Neural progenitor cell (in vitro differentiated cells): ENCODE measurements at regions not wholly inside any gene's neighbourhood (a gene's known extent, or its start where the extent isn't known, plus 50 kb on each side); places are given as distances from the start of the nearest gene placed in this dataset.

Experiments
- DNase-seq: peaks from one replicate; pipeline ENCODE4 v3.0.0-alpha.2; 2016; ENCODE audit warnings: low spot score
- H2AFZ ChIP-seq: fragments of 200-600 bp; sonication (generic); replicated peaks from 2 replicates; pipeline ENCODE4 v1.6.1; 2016; ENCODE audit warnings: antibody characterized with exemption
- H3F3A ChIP-seq: fragments of 200-600 bp; sonication (generic); 2 replicates; pipeline ENCODE4 v1.6.1; 2016; ENCODE audit warnings: antibody characterized with exemption, low read depth
- H3K27ac ChIP-seq: fragments of 200-600 bp; sonication (generic); 2 replicates; pipeline ENCODE4 v1.5.1; 2016; ENCODE audit warnings: mild to moderate bottlenecking
- H3K27me3 ChIP-seq: fragments of 200-600 bp; sonication (generic); 2 replicates; pipeline ENCODE4 v1.6.1; 2016; ENCODE audit warnings: mild to moderate bottlenecking, moderate library complexity
- H3K36me3 ChIP-seq: fragments of 200-600 bp; sonication (generic); 2 replicates; pipeline ENCODE4 v1.5.1; 2016
- H3K4me1 ChIP-seq: fragments of 200-600 bp; sonication (generic); 2 replicates; pipeline ENCODE4 v1.6.1; 2016; ENCODE audit warnings: mixed run types
- H3K4me2 ChIP-seq: fragments of 200-600 bp; sonication (generic); 2 replicates; pipeline ENCODE4 v1.6.1; 2016
- H3K4me3 ChIP-seq: fragments of 200-600 bp; sonication (generic); 2 replicates; pipeline ENCODE4 v1.5.1; 2016
- H3K79me2 ChIP-seq: fragments of 200-600 bp; sonication (generic); 2 replicates; pipeline ENCODE4 v1.6.1; 2016; ENCODE audit warnings: low read depth
- H3K9ac ChIP-seq: fragments of 200-600 bp; sonication (generic); 2 replicates; pipeline ENCODE4 v1.6.1; 2016
- H3K9me3 ChIP-seq: fragments of 200-600 bp; sonication (generic); 2 replicates; pipeline ENCODE4 v1.5.1; 2016; ENCODE audit warnings: low read depth
- H4K20me1 ChIP-seq: fragments of 200-600 bp; sonication (generic); 2 replicates; pipeline ENCODE4 v1.6.1; 2016; ENCODE audit warnings: low read depth
- H3K27ac Mint-ChIP-seq: 3 replicates; pipeline ENCODE4 v1.8.0; 2021; ENCODE audit warnings: mixed read lengths
- H3K27me3 Mint-ChIP-seq: 2 replicates; pipeline ENCODE4 v1.8.0; 2022; ENCODE audit warnings: low read depth, mild to moderate bottlenecking, inconsistent platforms, moderate library complexity, mixed read lengths; ENCODE audit not compliant: insufficient read depth
- H3K36me3 Mint-ChIP-seq: 3 replicates; pipeline ENCODE4 v1.8.0; 2021; ENCODE audit warnings: mixed read lengths
- H3K4me1 Mint-ChIP-seq: 3 replicates; pipeline ENCODE4 v1.8.0; 2021; ENCODE audit warnings: mixed read lengths
- H3K4me3 Mint-ChIP-seq: 3 replicates; pipeline ENCODE4 v1.8.0; 2021; ENCODE audit warnings: mild to moderate bottlenecking, moderate library complexity, mixed read lengths
- H3K9me3 Mint-ChIP-seq: 3 replicates; pipeline ENCODE4 v1.8.0; 2020; ENCODE audit warnings: mixed read lengths
- EZH2 ChIP-seq: fragments of 200-600 bp; sonication (generic); IDR thresholded peaks from 2 replicates; pipeline ENCODE4 v1.6.1; 2017; ENCODE audit warnings: antibody characterized with exemption, mild to moderate bottlenecking, moderate library complexity
- EZH2phosphoT487 ChIP-seq: fragments of 200-600 bp; sonication (generic); IDR thresholded peaks from 2 replicates; pipeline ENCODE4 v1.6.1; 2017; ENCODE audit warnings: antibody characterized with exemption
- TF ChIP-seq, protein P1 (sequence below): fragments of 200-600 bp; sonication (generic); IDR thresholded peaks from 2 replicates; pipeline ENCODE4 v1.5.1; 2017; ENCODE audit warnings: antibody characterized with exemption, mild to moderate bottlenecking

- no peak overlapping the region for H3K4me2 ChIP-seq
- H2AFZ ChIP-seq = no peak overlapping the region
- H3K27me3 Mint-ChIP-seq = peaks cover 2% of the 10 kb centered on the region
- no peak overlapping the region for H3K4me3 Mint-ChIP-seq
- no peak overlapping the region for H3K27ac ChIP-seq
- H3K36me3 Mint-ChIP-seq = no peaks in the 10 kb centered on the region
- no peak overlapping the region for H3K9ac ChIP-seq
- H3K4me3 ChIP-seq = no peak overlapping the region
- no peaks in the 10 kb centered on the region for H3K36me3 ChIP-seq
- H3F3A ChIP-seq = no peaks in the 10 kb centered on the region
- no peaks in the 10 kb centered on the region for H4K20me1 ChIP-seq
- H3K27me3 ChIP-seq = no peaks in the 10 kb centered on the region
- no peaks in the 10 kb centered on the region for H3K9me3 ChIP-seq
- no peaks in the 10 kb centered on the region for H3K79me2 ChIP-seq
- peaks cover 9% of the 10 kb centered on the region for H3K4me1 ChIP-seq
- H3K4me1 Mint-ChIP-seq = no peaks in the 10 kb centered on the region
- no peaks in the 10 kb centered on the region for H3K9me3 Mint-ChIP-seq
- no peak overlapping the region for H3K27ac Mint-ChIP-seq
- no peak for TF ChIP-seq EZH2phosphoT487
- TF ChIP-seq, protein P1, sequence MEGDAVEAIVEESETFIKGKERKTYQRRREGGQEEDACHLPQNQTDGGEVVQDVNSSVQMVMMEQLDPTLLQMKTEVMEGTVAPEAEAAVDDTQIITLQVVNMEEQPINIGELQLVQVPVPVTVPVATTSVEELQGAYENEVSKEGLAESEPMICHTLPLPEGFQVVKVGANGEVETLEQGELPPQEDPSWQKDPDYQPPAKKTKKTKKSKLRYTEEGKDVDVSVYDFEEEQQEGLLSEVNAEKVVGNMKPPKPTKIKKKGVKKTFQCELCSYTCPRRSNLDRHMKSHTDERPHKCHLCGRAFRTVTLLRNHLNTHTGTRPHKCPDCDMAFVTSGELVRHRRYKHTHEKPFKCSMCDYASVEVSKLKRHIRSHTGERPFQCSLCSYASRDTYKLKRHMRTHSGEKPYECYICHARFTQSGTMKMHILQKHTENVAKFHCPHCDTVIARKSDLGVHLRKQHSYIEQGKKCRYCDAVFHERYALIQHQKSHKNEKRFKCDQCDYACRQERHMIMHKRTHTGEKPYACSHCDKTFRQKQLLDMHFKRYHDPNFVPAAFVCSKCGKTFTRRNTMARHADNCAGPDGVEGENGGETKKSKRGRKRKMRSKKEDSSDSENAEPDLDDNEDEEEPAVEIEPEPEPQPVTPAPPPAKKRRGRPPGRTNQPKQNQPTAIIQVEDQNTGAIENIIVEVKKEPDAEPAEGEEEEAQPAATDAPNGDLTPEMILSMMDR = no peak
- TF ChIP-seq EZH2 = no peak
- DNase-seq = no peak
Observed at GRCh38 chr17:71486261-71486660, 634.6 kb upstream of the SOX9 start.

DNA sequence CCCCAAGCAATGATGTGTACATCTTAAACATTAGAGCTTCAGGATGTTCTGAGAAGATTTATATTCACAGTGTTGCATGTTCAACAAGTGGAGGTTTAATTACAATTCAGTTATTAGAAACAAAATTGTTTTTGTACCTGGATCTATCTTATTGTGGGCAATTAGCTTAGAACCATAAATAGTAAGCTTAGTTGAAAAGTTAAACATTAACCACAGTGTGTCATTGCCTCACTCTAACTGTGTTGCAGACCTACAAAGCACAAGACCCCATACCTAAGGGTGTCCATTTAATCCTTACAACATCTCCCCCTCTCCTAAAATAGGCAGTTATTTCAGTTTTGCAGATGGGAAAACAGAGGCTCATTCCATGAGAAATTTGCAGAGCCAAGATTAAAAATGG, 632.0 kb upstream of the SOX9 start:
- no peak overlapping the region for H2AFZ ChIP-seq
- Mint-ChIP-seq H3K9me3 (no peaks in the 10 kb centered on the region), H3K27me3 (peaks cover 2% of the 10 kb centered on the region), H3K36me3 (no peaks in the 10 kb centered on the region), H3K4me1 (no peaks in the 10 kb centered on the region), H3K4me3 (no peak overlapping the region), H3K27ac (no peak overlapping the region)
- H3K27ac ChIP-seq = no peak overlapping the region
- TF ChIP-seq, protein P1 = no peak
- TF ChIP-seq EZH2phosphoT487 = no peak
- no peak for TF ChIP-seq EZH2
- H3K36me3 ChIP-seq = no peaks in the 10 kb centered on the region
- H3K79me2 ChIP-seq = no peaks in the 10 kb centered on the region
- DNase-seq = no peak
- H3K4me2 ChIP-seq = no peak overlapping the region
- H3K9ac ChIP-seq = no peak overlapping the region
- no peaks in the 10 kb centered on the region for H3K9me3 ChIP-seq
- H3K4me3 ChIP-seq = no peak overlapping the region
- H3K4me1 ChIP-seq = peaks cover 9% of the 10 kb centered on the region
- no peaks in the 10 kb centered on the region for H4K20me1 ChIP-seq
- no peaks in the 10 kb centered on the region for H3F3A ChIP-seq
- no peaks in the 10 kb centered on the region for H3K27me3 ChIP-seq

DNA sequence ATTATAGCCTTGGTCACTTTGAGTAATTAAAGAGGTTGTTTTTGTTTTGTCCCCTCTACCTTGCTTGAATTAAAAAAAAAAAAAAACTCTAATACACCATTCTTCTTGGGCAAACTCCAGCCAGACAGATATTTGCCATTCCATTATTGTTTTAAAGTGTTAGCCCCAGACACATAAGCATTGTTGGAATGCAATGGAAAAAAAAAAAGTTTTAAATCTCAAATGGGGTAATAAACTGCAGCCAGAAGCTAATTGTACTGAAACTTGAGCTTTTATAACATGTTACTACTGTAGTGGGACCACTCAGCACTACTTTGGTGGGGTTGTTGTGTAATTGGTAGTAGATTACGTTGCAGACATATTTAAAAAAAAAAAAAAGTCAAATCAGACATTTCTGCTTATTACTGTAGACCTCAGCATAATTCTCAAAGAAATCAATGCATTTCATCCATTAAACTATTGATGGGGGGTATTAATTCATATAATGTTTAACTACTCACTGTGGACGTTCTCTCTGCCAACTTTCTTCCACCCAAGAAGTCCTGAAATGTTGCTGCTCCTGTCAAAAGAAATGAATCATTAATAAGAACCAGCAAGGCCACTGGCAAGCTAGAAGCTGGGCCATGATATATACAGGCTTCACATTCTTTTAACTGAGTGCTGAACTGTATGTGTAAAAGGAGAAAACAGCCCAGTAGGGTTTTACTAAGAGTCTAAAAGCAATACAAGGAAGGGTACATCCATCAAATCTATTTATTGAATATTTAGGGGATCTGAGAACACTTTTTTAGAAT, 626.6 kb upstream of the SOX9 start:
- H3K27me3 Mint-ChIP-seq = no peaks in the 10 kb centered on the region
- TF ChIP-seq EZH2 (no peak), EZH2phosphoT487 (no peak)
- TF ChIP-seq, protein P1 = no peak
- H3F3A ChIP-seq = no peaks in the 10 kb centered on the region
- no peak overlapping the region for H3K27ac Mint-ChIP-seq
- no peaks in the 10 kb centered on the region for H3K4me1 Mint-ChIP-seq
- H3K36me3 Mint-ChIP-seq = no peaks in the 10 kb centered on the region
- no peaks in the 10 kb centered on the region for H3K9me3 ChIP-seq
- H3K9ac ChIP-seq = no peak overlapping the region
- H3K4me3 ChIP-seq = no peak overlapping the region
- H3K36me3 ChIP-seq = no peaks in the 10 kb centered on the region
- H3K9me3 Mint-ChIP-seq = no peaks in the 10 kb centered on the region
- H3K79me2 ChIP-seq = no peaks in the 10 kb centered on the region
- DNase-seq = no peak
- no peak overlapping the region for H3K4me3 Mint-ChIP-seq
- no peak overlapping the region for H2AFZ ChIP-seq
- H3K4me2 ChIP-seq = no peak overlapping the region
- H3K27ac ChIP-seq = no peak overlapping the region
- H3K27me3 ChIP-seq = no peaks in the 10 kb centered on the region
- H3K4me1 ChIP-seq = no peaks in the 10 kb centered on the region
- no peaks in the 10 kb centered on the region for H4K20me1 ChIP-seq
